Motor neuron (in vitro differentiated cells): ENCODE measurements at regions not wholly inside any gene's neighbourhood (a gene's known extent, or its start where the extent isn't known, plus 50 kb on each side); places are given as distances from the start of the nearest gene placed in this dataset.

Experiments used
- ATAC-seq, 8 experiments: fragments of 200-7000 bp; cut with Tn5 transposase; replicated peaks in 6 of 8; 2 replicates each; pipeline ENCODE4 v1.8.0; 2021; ENCODE audit warnings: mild to moderate bottlenecking in 8 of 8, moderate library complexity in 8 of 8
- H3K27ac ChIP-seq, 2 donors: fragments of 250-450 bp; sonication (Bioruptor Pico); 2 replicates each; pipeline ENCODE4 v1.9.0; 2021; ENCODE audit warnings: antibody characterized with exemption in 2 of 2, mild to moderate bottlenecking in 2 of 2, moderate library complexity in 1 of 2
- H3K4me1 ChIP-seq, 2 donors: fragments of 250-450 bp; sonication (Bioruptor Pico); replicated peaks in 1 of 2; 2 replicates each; pipeline ENCODE4 v1.6.1; 2021; ENCODE audit warnings: antibody characterized with exemption in 2 of 2, mild to moderate bottlenecking in 2 of 2, moderate library complexity in 1 of 2
- H3K4me3 ChIP-seq, 5 donors: fragments of 250-450 bp; sonication (Bioruptor Pico); 2 replicates each; pipeline ENCODE4 v1.9.0; 2021; ENCODE audit warnings: antibody characterized with exemption in 5 of 5, mild to moderate bottlenecking in 5 of 5, moderate library complexity in 4 of 5
- WGBS, 10 experiments: fragments of 450-650 bp; shearing (Covaris generic); methylation state at CpG; one replicate each; pipeline ENCODE4 v1.0.0; 2022; 5-methylcytosine and 5-hydroxymethylcytosine counted together
- in situ Hi-C, 9 experiments: fragments of 400-800 bp; cut with MboI; loops; one replicate each; pipeline ENCODE4 v1.15.0; 2021; ENCODE audit warnings: low sequenced_read_pairs in 9 of 9, low pct_unique_long_range_greater_than_20kb in 2 of 9; ENCODE audit not compliant: unreplicated experiment in 9 of 9

DNA sequence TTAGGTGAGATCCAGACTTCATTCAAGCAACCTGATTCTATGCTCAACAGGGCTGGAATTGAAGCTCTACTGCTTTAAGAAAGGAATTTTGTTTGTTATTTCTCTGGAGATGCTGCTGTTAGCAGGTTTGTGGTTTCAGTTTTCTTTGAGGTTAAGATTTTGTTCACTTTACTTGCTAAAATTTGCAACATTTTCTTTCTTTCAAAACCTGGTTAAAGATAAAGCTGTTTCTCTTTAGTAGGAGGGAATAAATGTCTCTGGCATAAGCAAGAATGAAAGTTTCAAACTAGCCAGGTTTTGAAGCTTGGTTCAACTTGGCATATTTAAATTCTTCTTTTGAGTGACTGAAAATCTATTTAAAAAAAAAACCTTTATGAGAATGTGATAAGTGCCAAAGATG, 660.6 kb upstream of the NR3C2 start:
- ATAC-seq = no peak
- in situ Hi-C loops = no loop called here
- H3K4me1 ChIP-seq = no peaks in the 10 kb centered on the region
- no peak overlapping the region for H3K27ac ChIP-seq
- no peak overlapping the region for H3K4me3 ChIP-seq

DNA sequence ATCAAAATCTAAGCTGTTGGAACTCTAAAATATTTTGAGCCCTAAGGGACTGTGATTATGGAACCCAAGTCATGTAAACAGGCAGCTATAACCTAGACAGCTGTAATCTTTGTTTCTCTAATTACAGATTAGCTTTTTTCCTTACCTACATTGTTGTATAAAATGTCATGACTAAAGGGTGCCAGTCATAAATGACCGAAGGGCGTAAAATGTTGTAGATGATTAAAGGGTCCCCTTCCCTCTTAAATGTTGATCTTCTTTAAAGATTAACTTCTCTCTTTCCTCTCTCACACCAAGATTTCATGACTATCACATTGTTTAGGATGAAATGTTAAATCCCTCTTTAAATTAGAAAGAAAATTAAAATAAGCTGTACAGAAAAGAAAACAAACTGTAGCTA, 659.4 kb upstream of the NR3C2 start:
- in situ Hi-C loops = no loop called here
- no peak overlapping the region for H3K4me3 ChIP-seq
- no peak for ATAC-seq
- H3K27ac ChIP-seq = no peak overlapping the region
- WGBS, 10 experiments = 42 to 100% (median 100%) methylated on average over 1 to 2 of the region's 2 CpGs
- H3K4me1 ChIP-seq = no peaks in the 10 kb centered on the region

DNA sequence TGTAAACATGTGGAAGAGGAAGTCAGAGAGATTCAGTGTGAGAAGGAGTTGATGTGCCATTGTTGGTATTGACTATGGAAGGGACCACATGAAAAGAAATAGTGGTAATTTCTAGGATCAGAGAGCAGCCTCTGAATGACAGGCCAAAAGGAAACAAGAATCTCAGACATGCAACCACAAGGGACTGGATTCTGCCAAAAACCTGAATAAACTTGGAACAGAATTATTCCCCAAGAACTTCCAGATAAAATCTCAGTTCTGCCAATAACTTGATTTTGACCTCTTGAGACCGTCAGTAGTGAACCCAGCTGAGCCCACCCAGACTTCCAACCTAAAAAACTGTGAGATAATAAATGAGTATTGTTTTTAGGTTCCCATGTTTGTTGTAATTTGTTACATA, 653.6 kb upstream of the NR3C2 start:
- H3K27ac ChIP-seq = no peak overlapping the region
- WGBS, 10 experiments = 0 to 83% (median 78%) methylated on average over 1 of the region's 1 CpG; no CpG with 5 or more reads in 4 of the 10 experiments
- ATAC-seq = no peak
- no peak overlapping the region for H3K4me3 ChIP-seq
- in situ Hi-C loops = no loop called here
- no peaks in the 10 kb centered on the region for H3K4me1 ChIP-seq

DNA sequence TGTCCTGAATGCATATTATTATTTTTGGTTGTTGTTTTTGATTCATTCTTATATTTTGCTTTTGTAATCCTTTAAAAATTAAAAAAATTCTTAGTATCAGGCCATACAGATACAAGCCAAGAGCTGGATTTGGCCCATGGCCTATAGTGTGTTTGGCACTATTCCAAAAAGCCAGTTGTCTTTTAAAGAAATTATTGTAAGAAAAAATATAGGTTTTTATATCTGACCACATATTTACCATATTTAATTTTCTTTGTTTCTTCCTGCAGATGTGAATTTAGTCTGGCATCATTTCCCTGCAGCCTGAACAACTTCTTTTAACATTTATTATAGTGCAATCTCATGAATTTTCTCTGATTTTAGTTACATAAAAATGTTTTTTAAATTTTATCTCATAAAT, 652.8 kb upstream of the NR3C2 start:
- no peak overlapping the region for H3K27ac ChIP-seq
- no peak overlapping the region for H3K4me3 ChIP-seq
- in situ Hi-C loops = no loop called here
- no peaks in the 10 kb centered on the region for H3K4me1 ChIP-seq
- ATAC-seq = no peak

DNA sequence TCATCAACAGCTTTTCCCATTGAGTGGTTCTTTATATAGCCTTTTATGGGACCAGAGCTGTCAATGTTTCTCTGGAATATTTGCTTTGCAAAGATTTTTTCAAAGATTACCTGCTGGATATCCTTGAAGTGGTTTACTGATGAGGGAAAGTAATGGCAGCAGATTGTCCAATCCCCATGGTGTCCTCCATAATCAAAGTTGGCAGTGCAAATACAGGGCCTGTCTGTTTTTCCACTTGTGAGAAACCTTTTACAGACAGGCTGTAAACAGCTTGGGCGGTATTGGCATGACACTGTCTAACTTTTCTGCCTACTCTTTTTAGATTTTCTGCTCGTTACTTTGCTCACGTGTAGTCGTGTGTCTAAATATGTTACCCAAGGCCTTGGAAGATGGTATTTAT, 641.9 kb upstream of the NR3C2 start:
- Histone ChIP-seq H3K4me1 (no peaks in the 10 kb centered on the region), H3K27ac (no peak overlapping the region), H3K4me3 (no peak overlapping the region)
- WGBS, 10 experiments = 61 to 100% (median 92%) methylated on average over 2 to 4 of the region's 4 CpGs; no CpG with 5 or more reads in 1 of the 10 experiments
- in situ Hi-C loops = no loop called here
- no peak for ATAC-seq

DNA sequence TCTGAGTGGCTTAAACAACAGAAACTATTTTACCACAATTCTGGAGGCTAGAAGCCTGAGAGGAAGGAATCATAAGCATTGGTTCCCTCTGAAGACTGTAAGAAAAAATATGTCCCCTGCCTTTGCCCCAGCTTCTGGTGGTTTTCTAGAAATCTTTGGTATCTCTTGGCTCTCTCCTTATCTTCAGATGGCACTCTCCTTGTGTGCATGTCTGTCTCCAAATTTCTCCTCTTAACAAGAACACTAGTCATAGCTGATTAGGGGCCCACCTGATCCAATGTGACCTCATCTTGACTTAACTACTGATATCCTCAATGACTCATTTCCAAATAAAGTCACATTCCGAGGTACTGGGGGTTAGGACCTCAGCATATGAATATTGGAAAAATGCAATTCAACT, 635.0 kb upstream of the NR3C2 start:
- H3K27ac ChIP-seq = no peak overlapping the region
- no peak overlapping the region for H3K4me3 ChIP-seq
- H3K4me1 ChIP-seq = no peaks in the 10 kb centered on the region
- ATAC-seq = no peak
- in situ Hi-C loops = no loop called here
- WGBS, 10 experiments = 33 to 100% (median 67%) methylated on average over 1 of the region's 1 CpG; no CpG with 5 or more reads in 3 of the 10 experiments

DNA sequence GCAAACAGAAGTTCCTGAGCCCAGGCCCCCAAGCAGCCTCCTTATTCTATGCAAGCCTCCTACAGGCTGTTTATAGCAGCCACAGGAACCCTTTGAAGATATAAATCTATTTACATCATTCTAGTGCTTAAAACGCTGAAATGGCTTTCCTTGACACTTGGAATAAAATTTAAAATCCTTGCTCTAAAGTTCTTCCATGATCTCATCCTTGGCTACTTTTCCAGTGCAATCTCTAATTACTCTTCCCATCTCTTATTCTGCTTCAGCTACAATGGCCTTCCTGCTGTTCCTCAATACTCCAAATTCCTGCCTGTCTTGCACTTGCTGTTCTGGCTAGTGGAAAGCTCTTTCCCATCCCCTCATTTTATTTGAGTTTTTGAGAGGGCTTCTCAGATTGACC, 634.2 kb upstream of the NR3C2 start:
- 0 to 67% (median 50%) methylated on average over 1 of the region's 1 CpG; no CpG with 5 or more reads in 5 of the 10 experiments for WGBS, 10 experiments
- H3K4me1 ChIP-seq = no peaks in the 10 kb centered on the region
- H3K4me3 ChIP-seq = no peak overlapping the region
- in situ Hi-C loops = no loop called here
- no peak overlapping the region for H3K27ac ChIP-seq
- no peak for ATAC-seq

DNA sequence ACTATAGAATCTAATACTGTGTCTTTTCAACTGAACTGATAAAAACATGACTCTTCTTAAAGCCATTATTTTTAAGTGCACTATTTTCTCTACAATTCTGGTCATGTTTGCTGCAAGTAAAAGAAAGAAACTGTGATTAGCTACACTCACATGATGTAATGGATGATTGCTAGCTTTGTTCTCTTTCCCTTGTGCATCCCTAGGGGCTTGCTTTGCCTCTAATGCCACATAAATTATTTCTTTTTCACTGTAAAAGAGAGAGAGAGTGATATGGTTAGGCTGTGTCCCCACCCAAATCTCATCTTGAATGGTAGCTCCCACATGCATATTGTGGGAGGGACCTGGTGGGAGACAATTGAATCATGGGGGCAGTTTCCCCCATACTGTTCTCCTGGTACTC, 630.2 kb upstream of the NR3C2 start:
- in situ Hi-C loops = no loop called here
- Histone ChIP-seq H3K4me3 (no peak overlapping the region), H3K27ac (no peak overlapping the region), H3K4me1 (no peaks in the 10 kb centered on the region)
- peak in 3 of 8 experiments; percentile 55 to 92 (median 80) for ATAC-seq

DNA sequence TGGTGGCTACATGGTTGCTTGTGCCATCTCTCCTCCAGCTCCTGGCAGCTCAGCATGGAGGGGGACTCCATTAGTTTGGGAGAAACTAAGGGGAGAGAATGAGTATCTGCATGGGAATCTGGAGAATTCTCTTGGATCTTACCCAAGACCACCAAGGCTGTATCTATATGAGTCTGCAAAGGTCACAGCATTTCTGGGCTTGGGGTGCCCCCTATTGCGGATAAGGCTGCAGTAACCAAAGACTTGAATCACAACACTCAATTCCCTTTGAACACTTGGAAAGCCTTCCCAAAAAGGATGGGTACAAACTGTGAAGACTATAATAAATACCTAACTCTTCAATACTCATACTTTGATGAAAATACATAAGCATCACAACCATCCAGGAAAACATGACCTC, 623.5 kb upstream of the NR3C2 start:
- no peaks in the 10 kb centered on the region for H3K4me1 ChIP-seq
- in situ Hi-C loops = no loop called here
- no peak overlapping the region for H3K27ac ChIP-seq
- WGBS, 10 experiments = 80 to 100% (median 83%) methylated on average over 1 of the region's 1 CpG; no CpG with 5 or more reads in 7 of the 10 experiments
- ATAC-seq = no peak
- no peak overlapping the region for H3K4me3 ChIP-seq

DNA sequence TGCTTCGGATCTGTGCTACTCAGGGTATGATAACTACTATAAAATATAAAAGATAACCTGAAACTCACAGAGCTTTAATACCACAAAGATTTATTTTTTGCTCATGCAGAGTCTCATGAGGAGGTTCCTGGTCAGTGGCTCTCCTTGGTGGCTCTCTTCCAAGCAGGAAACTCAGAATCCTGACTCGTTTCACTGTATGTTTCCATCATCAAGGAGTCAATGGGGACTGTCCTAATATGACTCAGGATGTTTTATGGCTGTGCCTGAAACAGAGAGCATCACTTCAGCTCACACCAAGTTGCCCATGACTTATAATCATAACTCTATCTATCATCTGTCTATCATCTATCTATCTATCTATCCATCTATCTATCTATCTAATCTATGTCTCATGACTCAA, 620.8 kb upstream of the NR3C2 start:
- Histone ChIP-seq H3K4me1 (no peaks in the 10 kb centered on the region), H3K4me3 (no peak overlapping the region), H3K27ac (no peak overlapping the region)
- 38 to 88% (median 74%) methylated on average over 1 to 2 of the region's 2 CpGs; no CpG with 5 or more reads in 3 of the 10 experiments for WGBS, 10 experiments
- in situ Hi-C loops = no loop called here
- no peak for ATAC-seq

DNA sequence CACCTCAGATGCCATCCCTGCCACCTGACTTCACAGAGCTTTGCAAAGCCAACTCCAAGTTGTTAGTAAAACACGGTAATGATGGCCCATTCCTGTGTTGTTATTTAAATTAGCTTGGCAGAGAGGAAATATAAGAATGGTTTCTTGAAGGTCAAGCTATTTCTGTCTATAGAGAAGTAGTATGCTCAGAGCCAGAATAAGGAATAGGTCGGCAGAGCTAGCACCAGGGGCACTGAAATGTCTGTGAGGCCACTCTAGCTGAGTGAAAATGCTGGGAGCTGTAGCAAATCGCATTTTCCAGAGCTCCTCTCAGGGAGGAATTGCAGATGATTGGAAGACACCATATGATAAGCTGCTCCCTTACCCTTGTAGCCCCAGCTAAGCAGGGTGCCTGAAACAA, 615.4 kb upstream of the NR3C2 start:
- no peak overlapping the region for H3K4me3 ChIP-seq
- peak in 1 of 8 experiments; percentile 39 for ATAC-seq
- in situ Hi-C loops = no loop called here
- H3K27ac ChIP-seq = no peak overlapping the region
- WGBS, 10 experiments = 7 to 100% (median 40%) methylated on average over 1 to 3 of the region's 3 CpGs; no CpG with 5 or more reads in 2 of the 10 experiments
- H3K4me1 ChIP-seq = no peaks in the 10 kb centered on the region

DNA sequence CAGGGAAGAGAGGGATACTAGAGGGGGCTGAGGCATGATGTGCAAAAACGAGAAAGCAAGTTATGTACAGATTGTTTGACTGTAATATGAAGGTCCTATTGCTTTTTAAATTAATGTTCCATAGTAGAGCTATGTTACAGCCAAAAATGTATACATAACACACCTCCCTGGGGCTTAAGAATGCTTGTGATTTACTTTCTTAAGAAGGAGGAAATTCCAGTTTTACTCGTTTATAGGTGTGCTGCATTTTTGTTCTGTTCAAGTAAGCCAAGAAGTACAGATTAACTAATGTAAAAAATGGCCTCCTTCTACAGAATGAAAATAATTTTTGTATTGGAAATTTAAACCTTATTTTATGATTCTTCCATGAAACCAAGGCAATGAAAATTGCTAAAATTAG, 614.4 kb upstream of the NR3C2 start:
- 10 to 100% (median 58%) methylated on average over 1 to 2 of the region's 2 CpGs for WGBS, 10 experiments

DNA sequence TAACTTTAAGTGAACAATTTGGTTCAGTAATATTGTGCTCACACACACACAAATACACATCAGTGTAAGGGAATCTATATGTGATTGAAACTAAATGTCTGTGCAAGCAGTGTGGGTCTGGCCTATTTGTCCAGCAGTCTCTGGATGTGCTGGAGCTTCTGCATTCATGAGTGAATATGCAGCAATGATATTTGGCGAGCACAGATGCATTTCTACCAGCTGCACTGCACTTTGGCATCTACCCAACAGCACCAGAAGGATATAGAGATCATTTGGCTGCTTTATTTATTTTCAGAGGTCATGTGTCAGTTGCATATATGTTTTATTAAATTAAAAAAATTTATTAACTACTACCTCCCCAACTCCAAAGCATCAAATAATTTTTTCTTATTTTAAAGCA, 613.4 kb upstream of the NR3C2 start:
- Histone ChIP-seq H3K27ac (no peak overlapping the region), H3K4me3 (no peak overlapping the region), H3K4me1 (no peaks in the 10 kb centered on the region)
- ATAC-seq = peak in 3 of 8 experiments; percentile 19 to 63 (median 24)
- in situ Hi-C loops = no loop called here
- 0 to 75% (median 50%) methylated on average over 1 of the region's 1 CpG; no CpG with 5 or more reads in 5 of the 10 experiments for WGBS, 10 experiments

More for the DNA sequence above, 614.4 kb upstream of the NR3C2 start:
- no peak overlapping the region for H3K27ac ChIP-seq
- no peak for ATAC-seq
- no peak overlapping the region for H3K4me3 ChIP-seq
- H3K4me1 ChIP-seq = no peaks in the 10 kb centered on the region
- in situ Hi-C loops = no loop called here

DNA sequence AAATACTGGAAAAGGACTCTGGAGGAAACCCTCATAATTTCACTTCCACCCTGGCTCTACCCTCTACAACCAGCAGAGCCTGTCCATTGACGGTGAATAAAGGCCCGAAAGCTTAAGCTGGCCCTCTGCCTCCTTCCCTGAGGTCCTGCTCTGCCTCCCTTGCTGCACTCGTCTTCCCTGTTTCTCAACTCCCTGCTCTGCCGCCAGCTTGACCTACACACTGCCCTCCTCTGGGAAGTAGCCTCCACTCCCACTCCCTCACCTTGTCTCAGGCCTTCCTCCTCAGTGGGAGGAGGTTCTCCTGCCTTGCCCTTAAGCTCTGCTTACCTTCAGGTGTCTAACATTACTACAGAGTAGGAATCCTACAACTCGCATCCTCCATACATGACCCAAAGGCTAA, 608.6 kb upstream of the NR3C2 start:
- H3K27ac ChIP-seq = no peak overlapping the region
- no peak overlapping the region for H3K4me3 ChIP-seq
- no peaks in the 10 kb centered on the region for H3K4me1 ChIP-seq
- in situ Hi-C loops = no loop called here
- WGBS, 10 experiments = 28 to 100% (median 94%) methylated on average over 1 to 5 of the region's 5 CpGs; no CpG with 5 or more reads in 2 of the 10 experiments
- ATAC-seq = no peak
